ENCODE measurements at regions not wholly inside any gene's neighbourhood (a gene's known extent, or its start where the extent isn't known, plus 50 kb on each side); places are given as distances from the start of the nearest gene placed in this dataset.
"Not testable (repeated sequence)": the region's sequence is repeated elsewhere in the genome, so short reads cannot be mapped to it uniquely, and the experiment has no call there.

GRCh38 chr2:8249769-8250168 lies 432.1 kb upstream of the ID2 start:
- no peak overlapping the region for H3K27ac ChIP-seq (ENCODE audit: low read depth in 1 of 2, low read length in 2 of 2)
- Mint-ChIP-seq H3K27me3 (ENCODE audit: low read depth in 3 of 3) (peaks cover 0 to 2% (median 0%) of the 10 kb centered on the region in 3 donors), H3K27ac (no peak overlapping the region), H3K4me3 (no peak overlapping the region), H3K9me3 (peaks cover 15 to 26% (median 22%) of the 10 kb centered on the region in 7 donors), H3K36me3 (peaks cover 2 to 8% of the 10 kb centered on the region in 2 donors), H3K4me1 (peaks cover 19% of the 10 kb centered on the region)
- intact Hi-C loops (cut with micrococcal nuclease) = no loop called here
- WGBS (ENCODE audit: insufficient coverage) = no CpG with 5 or more reads among the region's 2 CpGs
- peaks cover 17 to 19% of the 10 kb centered on the region in 2 donors for H3K4me1 ChIP-seq (ENCODE audit: control insufficient read depth in 1 of 2, insufficient read depth in 2 of 2, low read length in 2 of 2)
- H2AFZ ChIP-seq (ENCODE audit: insufficient read depth, low read depth, low read length, poor library complexity, severe bottlenecking) = no peak overlapping the region
- DNase-seq = no peak
- H3K9ac ChIP-seq (ENCODE audit: insufficient read depth, low read length, poor library complexity, severe bottlenecking) = no peak overlapping the region
- H3K79me2 ChIP-seq (ENCODE audit: insufficient read depth, low read length) = no peaks in the 10 kb centered on the region
- H3K9me3 ChIP-seq (replicated peaks in 1 of 2; ENCODE audit: control insufficient read depth in 1 of 2, insufficient read depth in 1 of 2, low read length in 2 of 2) = peaks cover 14 to 16% of the 10 kb centered on the region in 2 donors
- TF ChIP-seq CTCF (IDR thresholded peaks at IDR 0.05) = no peak
- H3K36me3 ChIP-seq (replicated peaks in 1 of 2; ENCODE audit: control insufficient read depth in 1 of 2, insufficient read depth in 2 of 2, low read length in 2 of 2) = no peaks in the 10 kb centered on the region
- no peak overlapping the region for H3K4me2 ChIP-seq (replicated peaks; ENCODE audit: extremely low read depth, low read length, poor library complexity, severe bottlenecking)
- no peaks in the 10 kb centered on the region for H4K20me1 ChIP-seq (ENCODE audit: insufficient read depth, low read length)
- H3K27me3 ChIP-seq (ENCODE audit: control insufficient read depth in 2 of 2, insufficient read depth in 2 of 2, low read length in 2 of 2) = no peaks in the 10 kb centered on the region
- no peak overlapping the region for H3K4me3 ChIP-seq (replicated peaks in 1 of 3; ENCODE audit: low read depth in 2 of 3, low read length in 3 of 3)

GRCh38 chr2:8250290-8250689 lies 431.6 kb upstream of the ID2 start:
- H3K27ac Mint-ChIP-seq; H4K20me1 ChIP-seq (ENCODE audit: insufficient read depth, low read length); DNase-seq; H3K4me3 Mint-ChIP-seq; H3K36me3 ChIP-seq (replicated peaks in 1 of 2; ENCODE audit: control insufficient read depth in 1 of 2, insufficient read depth in 2 of 2, low read length in 2 of 2); H3K36me3 Mint-ChIP-seq; H3K27me3 ChIP-seq (ENCODE audit: control insufficient read depth in 2 of 2, insufficient read depth in 2 of 2, low read length in 2 of 2); H3K9ac ChIP-seq (ENCODE audit: insufficient read depth, low read length, poor library complexity, severe bottlenecking); H2AFZ ChIP-seq (ENCODE audit: insufficient read depth, low read depth, low read length, poor library complexity, severe bottlenecking); intact Hi-C loops (cut with micrococcal nuclease); H3K79me2 ChIP-seq (ENCODE audit: insufficient read depth, low read length); H3K27me3 Mint-ChIP-seq (ENCODE audit: low read depth in 3 of 3); H3K4me3 ChIP-seq (replicated peaks in 1 of 3; ENCODE audit: low read depth in 2 of 3, low read length in 3 of 3); H3K4me2 ChIP-seq (replicated peaks; ENCODE audit: extremely low read depth, low read length, poor library complexity, severe bottlenecking); H3K27ac ChIP-seq (ENCODE audit: low read depth in 1 of 2, low read length in 2 of 2): not testable (repeated sequence)
- peaks cover 15 to 23% (median 22%) of the 10 kb centered on the region in 7 donors for H3K9me3 Mint-ChIP-seq
- peaks cover 15% of the 10 kb centered on the region for H3K4me1 Mint-ChIP-seq
- H3K9me3 ChIP-seq (replicated peaks in 1 of 2; ENCODE audit: control insufficient read depth in 1 of 2, insufficient read depth in 1 of 2, low read length in 2 of 2) = peaks cover 14 to 16% of the 10 kb centered on the region in 2 donors
- 100% methylated on average over 1 of the region's 2 CpGs for WGBS (ENCODE audit: insufficient coverage)
- H3K4me1 ChIP-seq (ENCODE audit: control insufficient read depth in 1 of 2, insufficient read depth in 2 of 2, low read length in 2 of 2) = peaks cover 12 to 14% of the 10 kb centered on the region in 2 donors

All from CD14-positive monocyte (primary cell).